ENCODE measurements at regions not wholly inside any gene's neighbourhood (a gene's known extent, or its start where the extent isn't known, plus 50 kb on each side); places are given as distances from the start of the nearest gene placed in this dataset.

GRCh38 chr16:76955629-76956028, 235.4 kb upstream of the MON1B start:
- no peak for TF ChIP-seq CTCF (conservative IDR thresholded peaks at IDR 0.05)
- no peak for TF ChIP-seq ZFX (IDR thresholded peaks at IDR 0.05)
- no peak overlapping the region for H3K27ac ChIP-seq

DNA sequence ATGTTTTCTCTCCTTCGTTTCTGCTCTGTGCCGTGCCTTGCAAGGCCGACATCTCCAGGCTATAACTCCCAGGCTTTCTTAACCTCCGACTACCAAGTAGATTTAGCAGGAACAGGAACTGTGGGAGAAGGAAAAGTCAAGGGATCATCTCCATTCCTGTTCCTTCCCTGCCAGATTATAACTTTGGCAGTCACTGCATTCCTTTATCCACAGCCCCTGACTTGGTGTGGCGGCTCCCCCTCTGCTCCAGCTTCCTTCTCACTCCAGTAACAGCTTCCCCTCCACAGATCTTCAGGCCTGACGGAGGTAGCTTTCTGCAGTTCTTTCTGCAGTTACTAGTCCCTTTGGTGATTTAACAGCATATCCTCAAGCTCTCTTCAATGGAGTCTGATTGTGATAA, 234.6 kb upstream of the MON1B start:
- H3K27ac ChIP-seq = no peak overlapping the region
- no peak for TF ChIP-seq ZFX (IDR thresholded peaks at IDR 0.05)
- no peak for TF ChIP-seq CTCF (conservative IDR thresholded peaks at IDR 0.05)

DNA sequence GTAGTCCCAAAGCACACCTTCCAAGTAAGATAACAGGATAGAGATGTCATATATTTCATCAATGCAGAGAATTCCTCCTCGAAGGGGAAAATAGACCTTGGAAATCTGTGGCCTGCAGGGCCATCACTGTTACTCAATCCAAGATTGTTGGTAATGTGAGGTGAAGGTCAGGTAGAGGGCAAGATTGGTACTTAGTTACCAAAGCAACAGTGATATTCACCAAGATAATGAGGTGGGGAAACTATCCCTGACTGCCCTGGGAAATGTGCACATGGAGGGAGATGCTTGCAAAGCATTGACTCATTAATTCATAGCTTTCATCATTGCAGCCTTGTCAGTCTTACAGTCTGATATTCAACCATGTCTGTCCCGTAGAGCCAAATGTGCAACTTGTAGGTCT, 234.1 kb upstream of the MON1B start:
- H3K27ac ChIP-seq = no peak overlapping the region
- no peak for TF ChIP-seq CTCF (conservative IDR thresholded peaks at IDR 0.05)
- no peak for TF ChIP-seq ZFX (IDR thresholded peaks at IDR 0.05)

GRCh38 chr16:76959166-76959565, 231.8 kb upstream of the MON1B start:
- no peak for TF ChIP-seq CTCF (conservative IDR thresholded peaks at IDR 0.05)
- TF ChIP-seq ZFX (IDR thresholded peaks at IDR 0.05) = no peak
- no peak overlapping the region for H3K27ac ChIP-seq

DNA sequence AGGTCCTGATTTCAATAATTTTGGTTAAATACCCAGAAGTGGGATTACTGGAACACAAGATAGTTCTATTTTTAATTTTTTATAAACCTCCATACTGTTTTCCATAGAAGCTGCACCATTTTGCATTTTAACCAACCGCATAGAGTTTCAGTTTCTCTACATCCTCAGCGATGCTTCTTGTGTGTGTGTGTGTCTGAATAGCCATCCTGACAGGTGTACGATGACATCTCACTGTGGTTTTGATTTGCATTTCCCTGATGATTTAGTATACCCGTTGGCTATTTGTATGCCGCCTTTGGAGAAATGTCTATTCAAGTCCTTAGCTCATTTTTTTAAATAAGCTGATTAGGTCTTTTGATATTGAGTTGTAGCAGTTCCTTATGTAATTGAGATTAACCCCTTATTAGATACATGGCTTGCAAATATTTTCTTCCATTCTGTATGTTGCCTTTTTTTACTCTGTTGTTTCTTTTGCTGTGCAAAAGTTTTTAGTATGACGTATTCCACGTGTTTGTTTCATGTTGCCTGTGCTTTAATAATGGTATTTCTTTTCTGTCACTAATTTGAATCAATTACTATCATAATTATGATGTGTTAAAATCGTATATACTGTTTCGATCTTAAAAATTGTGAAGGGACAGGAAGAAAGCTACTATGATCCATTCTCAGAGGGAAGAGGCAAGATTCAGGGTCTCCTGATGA, 227.2 kb upstream of the MON1B start:
- H3K27ac ChIP-seq = no peak overlapping the region
- no peak for TF ChIP-seq ZFX (IDR thresholded peaks at IDR 0.05)
- TF ChIP-seq CTCF (conservative IDR thresholded peaks at IDR 0.05) = no peak

DNA sequence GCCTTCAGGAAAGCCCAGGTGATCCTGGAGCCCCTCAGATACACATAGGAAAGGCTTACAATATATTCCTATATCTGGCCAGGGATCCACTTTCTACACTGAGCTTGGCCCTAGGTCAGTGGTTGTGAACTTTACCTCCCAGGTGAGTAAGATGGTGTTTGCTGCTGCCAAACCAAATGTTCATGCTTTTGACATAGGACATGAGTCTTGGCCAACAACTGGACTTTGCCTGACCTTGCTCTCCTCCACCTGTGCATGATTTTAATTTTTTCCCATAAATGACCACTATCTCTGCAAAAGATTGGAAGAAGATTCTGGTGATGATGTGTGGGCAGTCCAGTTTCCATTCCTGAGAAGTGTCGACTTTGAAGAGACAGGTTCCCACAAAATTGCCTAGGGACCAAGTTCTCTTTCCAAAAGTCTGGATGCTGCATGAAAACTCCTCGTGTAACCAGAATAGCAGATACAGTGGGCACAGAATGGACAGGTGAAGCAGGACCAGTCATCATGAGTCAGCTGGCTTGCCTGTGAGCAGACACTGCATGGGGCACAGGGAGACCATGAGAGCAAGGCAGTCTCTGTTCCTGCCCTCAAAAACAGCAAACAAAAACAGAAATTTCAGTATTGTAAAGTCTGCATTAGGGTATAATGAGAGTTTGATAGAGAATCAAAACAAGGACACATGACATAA, 226.4 kb upstream of the MON1B start:
- no peak overlapping the region for H3K27ac ChIP-seq
- TF ChIP-seq CTCF (conservative IDR thresholded peaks at IDR 0.05) (no peak), ZFX (IDR thresholded peaks at IDR 0.05) (no peak)

- TF ChIP-seq ZFX (IDR thresholded peaks at IDR 0.05) (no peak), CTCF (conservative IDR thresholded peaks at IDR 0.05) (no peak)
These were observed 220.8 kb upstream of the MON1B start for GRCh38 chr16:76970087-76970744.

More at GRCh38 chr16:76970087-76970744, 220.8 kb upstream of the MON1B start:
- no peak overlapping the region for H3K27ac ChIP-seq
